ENCODE measurements at regions not wholly inside any gene's neighbourhood (a gene's known extent, or its start where the extent isn't known, plus 50 kb on each side); places are given as distances from the start of the nearest gene placed in this dataset.
"Not testable (repeated sequence)": the region's sequence is repeated elsewhere in the genome, so short reads cannot be mapped to it uniquely, and the experiment has no call there.

DNA sequence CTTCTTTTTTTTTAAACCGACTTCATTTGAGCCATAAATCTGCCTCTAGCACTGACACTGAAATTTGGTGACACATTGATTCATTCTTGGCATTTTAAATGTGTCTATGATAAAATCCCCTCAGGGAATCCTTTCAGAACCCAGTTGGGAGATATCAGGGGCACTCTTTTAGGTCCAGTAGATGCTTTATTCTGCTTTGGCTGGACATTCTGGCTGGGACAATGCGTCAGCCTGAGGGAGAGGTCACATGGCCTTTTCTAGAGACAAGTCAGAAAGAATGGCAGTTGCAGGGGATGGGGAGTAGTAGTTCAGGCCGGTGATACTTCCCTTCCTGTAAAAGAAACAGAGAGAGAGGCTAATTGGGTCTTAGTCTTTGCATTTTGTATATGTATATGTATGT lies 63.1 kb downstream of the TRIM43 start:
- not testable (repeated sequence) for H3K27ac ChIP-seq; H3K4me3 ChIP-seq; DNase-seq (ENCODE audit: low spot score)

DNA sequence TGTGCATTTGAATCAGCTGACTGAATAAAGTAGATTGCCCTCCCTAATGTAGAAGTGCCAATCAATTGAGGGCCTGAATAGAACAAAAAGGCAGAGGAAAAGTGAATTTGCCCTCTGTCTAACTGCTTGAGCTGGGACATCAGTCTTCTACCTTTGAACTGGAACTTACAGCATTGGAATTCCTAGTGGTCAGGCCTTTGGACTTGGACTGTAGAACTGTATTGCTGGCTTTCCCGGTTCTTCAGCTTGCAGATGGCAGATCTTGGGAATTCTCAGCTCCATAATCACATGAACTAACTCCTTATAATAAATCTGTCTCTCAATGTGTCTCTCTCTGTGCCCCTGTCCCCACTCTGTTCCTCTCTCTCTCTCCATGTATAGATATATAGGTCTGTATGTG lies 64.8 kb downstream of the TRIM43 start:
- not testable (repeated sequence) for DNase-seq (ENCODE audit: low spot score); H3K27ac ChIP-seq; H3K4me3 ChIP-seq

GRCh38 chr2:95657937-95658336 lies 66.1 kb downstream of the TRIM43 start:
- not testable (repeated sequence) for DNase-seq (ENCODE audit: low spot score); H3K27ac ChIP-seq; H3K4me3 ChIP-seq

DNA sequence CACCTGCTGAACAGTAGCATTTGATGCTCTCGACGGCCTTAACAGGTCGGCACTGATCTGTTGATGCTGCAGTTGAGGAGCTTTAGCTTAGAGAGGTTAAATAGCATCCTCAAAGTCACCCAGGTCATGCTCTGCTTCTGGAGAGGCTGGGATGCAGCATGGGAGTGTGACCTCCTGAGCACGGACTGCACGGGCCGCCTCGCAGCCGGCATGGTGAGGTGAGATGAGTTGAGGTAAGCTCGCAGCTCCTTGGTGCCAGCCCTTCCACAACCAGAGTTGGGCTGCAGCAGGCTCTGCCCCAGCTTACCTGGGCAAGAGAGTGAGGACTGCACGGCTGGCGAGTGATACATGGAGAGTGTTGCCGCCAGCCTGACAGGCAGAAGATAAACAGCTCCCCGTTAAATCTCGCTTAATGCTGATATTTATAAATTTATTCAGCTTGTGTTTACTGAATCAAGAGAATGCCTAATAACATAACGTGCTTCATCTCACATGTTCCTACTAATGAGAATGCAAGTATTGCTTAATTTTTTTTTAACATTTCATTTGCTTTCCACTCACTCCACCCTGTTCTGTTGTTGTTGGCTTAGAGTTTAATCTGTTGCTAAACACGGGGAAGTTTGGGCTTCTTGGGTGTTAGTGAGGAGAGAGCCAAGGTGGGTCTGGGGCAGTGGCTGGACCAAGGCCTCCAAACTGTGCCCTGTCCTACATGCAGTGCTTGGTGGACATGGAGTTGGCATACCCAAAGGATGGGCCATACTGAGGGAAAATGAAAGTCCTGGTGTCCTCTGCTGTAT lies 69.2 kb downstream of the TRIM43 start:
- not testable (repeated sequence) for H3K4me3 ChIP-seq, H3K27ac ChIP-seq
- DNase-seq (ENCODE audit: low spot score) = peak; percentile 11

DNA sequence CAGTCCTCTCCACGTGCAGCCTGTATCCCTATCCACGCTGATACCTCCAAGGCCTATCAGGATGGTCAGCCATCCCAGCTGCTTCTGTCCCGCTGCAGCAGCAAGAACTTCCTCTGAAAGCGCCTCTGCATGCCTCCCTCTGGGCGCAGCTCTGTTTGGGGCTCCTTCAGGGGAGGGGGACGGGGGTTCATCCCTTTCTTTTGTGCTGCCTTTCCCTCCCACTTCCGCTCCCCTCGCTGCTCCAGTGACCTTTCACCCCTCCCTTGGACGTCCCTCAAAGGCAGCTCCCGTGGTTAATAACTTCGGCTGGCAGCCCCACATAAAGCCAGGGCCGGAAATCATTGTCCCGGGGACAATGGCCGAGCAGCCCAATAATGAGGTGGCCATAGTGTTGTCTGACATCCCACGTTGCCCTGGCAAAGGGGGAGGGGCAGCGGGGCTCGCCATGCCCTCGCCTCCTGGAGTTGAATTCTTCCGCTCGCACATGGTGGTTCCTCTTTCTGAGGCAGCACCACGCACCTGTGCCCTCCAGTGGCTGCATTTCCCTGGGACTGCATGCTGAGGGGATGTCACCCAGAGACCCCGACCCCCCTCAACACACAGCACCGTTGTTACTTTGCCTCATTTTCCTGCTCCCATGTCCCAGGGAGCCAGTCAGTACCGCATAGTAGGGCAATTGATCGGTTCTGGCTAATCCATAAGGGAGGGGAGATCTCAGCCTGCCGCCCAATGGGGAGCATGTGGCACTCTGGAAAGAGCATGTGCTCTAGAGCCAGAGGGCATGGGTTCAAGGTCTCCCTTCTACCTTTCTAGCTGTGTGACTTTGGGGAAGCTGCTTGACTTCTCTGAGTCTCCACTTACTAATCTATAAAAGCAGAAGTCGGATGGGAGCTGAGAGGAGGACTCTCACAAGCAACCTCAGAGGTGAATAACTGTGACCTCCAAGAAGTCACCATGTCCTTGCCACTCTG lies 72.0 kb downstream of the TRIM43 start:
- not testable (repeated sequence) for H3K4me3 ChIP-seq, H3K27ac ChIP-seq
- DNase-seq (ENCODE audit: low spot score) = peak; percentile 58

GRCh38 chr2:95666636-95667035 lies 74.8 kb downstream of the TRIM43 start:
- peak; percentile 17 for DNase-seq (ENCODE audit: low spot score)
- not testable (repeated sequence) for H3K27ac ChIP-seq, H3K4me3 ChIP-seq

DNA sequence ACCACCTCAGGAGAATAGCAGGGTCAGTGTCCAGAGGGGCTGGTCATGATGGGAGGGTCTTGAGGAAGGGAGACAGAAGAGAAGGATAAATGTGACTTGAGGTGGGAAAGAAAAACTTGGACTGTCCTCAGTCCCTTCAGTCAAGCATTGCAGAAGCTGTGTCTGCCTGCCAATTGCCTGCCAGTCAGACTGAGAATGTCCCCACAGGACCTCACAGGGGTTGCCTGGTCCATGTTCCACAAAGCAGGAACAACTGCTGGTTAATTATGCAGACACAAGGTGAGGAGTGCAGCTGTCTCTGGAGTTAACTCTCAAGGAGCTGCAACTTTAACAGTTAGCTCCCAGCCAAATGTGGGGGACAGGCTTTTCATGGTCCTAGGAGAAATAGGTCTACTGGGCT lies 75.7 kb downstream of the TRIM43 start:
- peak; percentile 26 for DNase-seq (ENCODE audit: low spot score)
- TF ChIP-seq, protein P1, sequence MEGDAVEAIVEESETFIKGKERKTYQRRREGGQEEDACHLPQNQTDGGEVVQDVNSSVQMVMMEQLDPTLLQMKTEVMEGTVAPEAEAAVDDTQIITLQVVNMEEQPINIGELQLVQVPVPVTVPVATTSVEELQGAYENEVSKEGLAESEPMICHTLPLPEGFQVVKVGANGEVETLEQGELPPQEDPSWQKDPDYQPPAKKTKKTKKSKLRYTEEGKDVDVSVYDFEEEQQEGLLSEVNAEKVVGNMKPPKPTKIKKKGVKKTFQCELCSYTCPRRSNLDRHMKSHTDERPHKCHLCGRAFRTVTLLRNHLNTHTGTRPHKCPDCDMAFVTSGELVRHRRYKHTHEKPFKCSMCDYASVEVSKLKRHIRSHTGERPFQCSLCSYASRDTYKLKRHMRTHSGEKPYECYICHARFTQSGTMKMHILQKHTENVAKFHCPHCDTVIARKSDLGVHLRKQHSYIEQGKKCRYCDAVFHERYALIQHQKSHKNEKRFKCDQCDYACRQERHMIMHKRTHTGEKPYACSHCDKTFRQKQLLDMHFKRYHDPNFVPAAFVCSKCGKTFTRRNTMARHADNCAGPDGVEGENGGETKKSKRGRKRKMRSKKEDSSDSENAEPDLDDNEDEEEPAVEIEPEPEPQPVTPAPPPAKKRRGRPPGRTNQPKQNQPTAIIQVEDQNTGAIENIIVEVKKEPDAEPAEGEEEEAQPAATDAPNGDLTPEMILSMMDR (IDR thresholded peaks at IDR 0.05) = no peak
- no peak overlapping the region for H3K4me3 ChIP-seq
- H3K27ac ChIP-seq = no peak overlapping the region

DNA sequence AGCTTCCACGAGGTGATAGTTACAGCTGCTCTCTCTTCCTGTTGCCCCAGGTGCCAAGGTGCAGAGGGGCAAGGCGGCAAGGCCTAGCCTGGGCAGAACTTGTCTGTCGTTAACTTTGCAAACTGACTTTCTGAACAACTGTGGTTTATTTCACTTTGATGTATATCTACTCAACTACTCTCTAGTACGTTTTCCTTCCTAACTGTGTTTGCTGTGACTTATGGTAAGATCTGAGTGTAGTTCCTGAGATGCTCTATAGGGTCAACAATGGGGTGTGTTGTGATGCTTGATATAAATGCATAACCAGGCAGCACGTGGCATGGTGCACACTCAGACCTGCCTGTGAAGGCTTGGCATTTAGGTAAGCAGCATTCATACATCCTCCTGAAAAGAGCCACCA lies 77.1 kb downstream of the TRIM43 start:
- H3K27ac ChIP-seq = peak overlapping the region in 1 of 2 donors; percentile 41
- peak; percentile 12 for DNase-seq (ENCODE audit: low spot score)
- not testable (repeated sequence) for H3K4me3 ChIP-seq

DNA sequence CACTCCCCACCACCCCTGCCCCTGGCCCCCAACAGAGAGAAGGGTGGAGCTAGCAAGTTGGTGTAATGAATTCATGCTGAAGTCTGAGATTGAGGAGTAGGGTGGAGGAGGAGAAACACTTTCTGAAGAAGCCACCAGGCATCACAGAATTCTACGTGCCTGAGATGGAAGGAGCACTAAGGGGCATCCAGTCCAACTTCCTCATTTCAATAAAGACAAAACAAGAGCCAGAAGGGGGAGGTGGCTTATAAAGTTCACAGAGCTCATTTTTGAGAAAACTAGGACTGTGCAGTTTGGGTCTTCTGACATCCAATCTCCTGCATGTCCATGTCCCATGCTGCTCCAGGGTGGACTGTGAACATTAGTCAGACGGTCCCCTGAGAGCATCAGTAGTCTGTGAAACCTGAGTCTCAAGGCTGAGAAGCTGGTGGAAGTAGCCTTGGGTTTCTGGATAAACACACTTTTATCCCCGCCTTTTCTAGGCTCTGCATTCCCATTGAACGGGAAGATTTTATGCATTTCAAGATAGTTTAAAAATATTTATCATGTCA lies 77.7 kb downstream of the TRIM43 start:
- H3K4me3 ChIP-seq = no peak overlapping the region
- H3K27ac ChIP-seq = peak overlapping the region in 1 of 2 donors; percentile 41
- no peak for DNase-seq (ENCODE audit: low spot score)
- TF ChIP-seq, protein P1 (IDR thresholded peaks at IDR 0.05) = no peak

DNA sequence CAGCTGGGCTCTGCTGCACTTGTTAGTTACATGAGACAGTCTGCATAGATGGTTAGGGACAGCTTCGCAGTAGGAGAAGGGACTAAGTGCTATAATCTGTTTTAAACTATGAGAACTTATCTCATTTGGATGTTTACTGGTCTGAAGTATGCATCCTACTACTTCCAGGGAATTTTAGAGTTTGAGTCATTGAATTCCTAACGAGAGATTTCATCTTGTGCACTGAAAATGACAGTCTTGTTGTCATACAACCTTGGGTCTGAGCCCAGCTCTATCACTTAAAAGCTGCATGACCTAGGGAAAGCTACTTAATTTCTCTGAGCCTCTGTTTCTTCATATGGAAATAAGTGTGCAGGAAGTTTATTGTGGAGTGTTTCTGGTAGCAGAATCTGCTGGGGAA lies 78.4 kb downstream of the TRIM43 start:
- H3K4me3 ChIP-seq = no peak overlapping the region
- no peak for DNase-seq (ENCODE audit: low spot score)
- peak overlapping the region in 1 of 2 donors; percentile 52 for H3K27ac ChIP-seq
- TF ChIP-seq, protein P1 (IDR thresholded peaks at IDR 0.05) = no peak

Data from coronary artery (tissue), 2 donors.